GM18517 (cell line): ENCODE measurements at regions not wholly inside any gene's neighbourhood (a gene's known extent, or its start where the extent isn't known, plus 50 kb on each side); places are given as distances from the start of the nearest gene placed in this dataset.
A peak's percentile ranks its signal among the peaks of the same experiment; 100 is the strongest.

Experiments
- ATAC-seq: cut with Tn5 transposase; IDR thresholded peaks from one replicate; pipeline ENCODE4 v1.9.1; 2021; ENCODE audit warnings: mild to moderate bottlenecking, moderate library complexity; ENCODE audit not compliant: unreplicated experiment

GRCh38 chr7:97466071-97466470 lies 265.8 kb upstream of the TAC1 start:
- no peak for ATAC-seq

GRCh38 chr7:97466999-97467740 lies 264.7 kb upstream of the TAC1 start:
- no peak for ATAC-seq

DNA sequence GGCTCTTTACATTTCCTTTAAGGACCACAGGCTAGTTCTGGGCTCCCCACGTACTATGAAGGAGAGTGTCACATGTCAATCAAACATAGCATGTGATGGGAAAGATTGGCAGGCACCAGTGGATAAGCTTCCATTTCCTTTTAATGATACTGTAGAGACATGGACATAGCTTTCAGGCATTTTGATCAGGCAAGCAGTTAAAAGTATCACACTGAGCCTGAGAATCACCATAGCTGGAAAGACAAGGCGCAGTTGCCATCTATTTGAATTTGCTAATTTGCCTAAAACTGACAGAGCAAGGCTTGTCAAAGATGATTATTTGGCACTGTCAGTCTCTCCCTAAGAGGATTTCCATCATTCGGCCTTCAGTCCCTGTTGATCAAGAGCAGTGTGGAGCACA lies 263.4 kb upstream of the TAC1 start:
- no peak for ATAC-seq

- no peak for ATAC-seq
Observed at GRCh38 chr7:97470726-97471125, 261.2 kb upstream of the TAC1 start.

DNA sequence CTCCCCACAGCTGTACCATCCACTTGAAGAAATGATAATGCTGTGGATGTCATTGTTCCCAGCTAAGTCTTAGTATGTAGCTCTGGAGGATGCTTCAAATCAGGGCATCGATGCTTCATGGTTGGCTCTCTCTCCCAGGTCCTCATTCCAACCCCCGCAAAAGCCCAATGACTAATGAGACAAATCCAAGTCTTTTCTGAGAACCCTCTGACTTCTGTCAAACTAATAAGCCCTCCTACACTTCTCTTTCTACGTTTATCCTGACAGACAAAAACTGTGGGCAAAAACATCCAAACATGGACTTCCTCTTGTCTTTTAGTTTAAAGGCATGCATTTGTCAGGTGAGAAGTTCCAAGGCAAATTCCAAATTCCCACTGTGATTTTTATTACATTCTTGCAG lies 260.4 kb upstream of the TAC1 start:
- no peak for ATAC-seq

GRCh38 chr7:97479740-97480290 lies 252.1 kb upstream of the TAC1 start:
- ATAC-seq = no peak

DNA sequence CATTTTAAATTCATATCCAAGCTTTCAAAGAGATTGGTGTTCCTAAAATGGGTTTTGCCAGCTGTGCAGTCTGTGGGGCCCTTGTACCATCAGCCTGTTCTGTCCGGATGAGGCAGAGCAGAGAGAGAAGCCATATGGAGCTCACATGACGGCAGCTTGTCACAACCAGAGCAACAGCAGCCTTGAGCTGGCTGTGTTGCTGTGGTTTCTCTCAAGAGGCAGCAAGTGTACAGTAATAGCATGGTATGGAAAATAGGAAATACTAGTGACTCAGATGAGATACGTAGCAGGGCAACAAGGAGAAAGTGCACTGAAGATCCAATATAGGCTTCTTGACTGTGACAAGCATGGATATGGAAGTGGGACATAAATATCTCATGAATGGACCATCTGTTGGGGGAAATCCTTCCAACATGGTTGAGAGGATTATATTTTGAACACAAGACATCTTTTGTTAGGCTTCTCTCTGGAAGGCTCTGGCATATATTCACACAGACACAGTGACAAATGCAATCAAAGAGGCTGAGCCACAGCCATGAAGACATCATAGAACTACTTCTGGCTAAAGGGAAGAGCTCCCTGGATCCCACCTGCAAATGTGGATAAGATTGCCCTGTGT lies 251.0 kb upstream of the TAC1 start:
- ATAC-seq = no peak

- ATAC-seq = no peak
Observed at GRCh38 chr7:97495487-97495886, 236.4 kb upstream of the TAC1 start.

- ATAC-seq = no peak
Observed at GRCh38 chr7:97499204-97499603, 232.7 kb upstream of the TAC1 start.

DNA sequence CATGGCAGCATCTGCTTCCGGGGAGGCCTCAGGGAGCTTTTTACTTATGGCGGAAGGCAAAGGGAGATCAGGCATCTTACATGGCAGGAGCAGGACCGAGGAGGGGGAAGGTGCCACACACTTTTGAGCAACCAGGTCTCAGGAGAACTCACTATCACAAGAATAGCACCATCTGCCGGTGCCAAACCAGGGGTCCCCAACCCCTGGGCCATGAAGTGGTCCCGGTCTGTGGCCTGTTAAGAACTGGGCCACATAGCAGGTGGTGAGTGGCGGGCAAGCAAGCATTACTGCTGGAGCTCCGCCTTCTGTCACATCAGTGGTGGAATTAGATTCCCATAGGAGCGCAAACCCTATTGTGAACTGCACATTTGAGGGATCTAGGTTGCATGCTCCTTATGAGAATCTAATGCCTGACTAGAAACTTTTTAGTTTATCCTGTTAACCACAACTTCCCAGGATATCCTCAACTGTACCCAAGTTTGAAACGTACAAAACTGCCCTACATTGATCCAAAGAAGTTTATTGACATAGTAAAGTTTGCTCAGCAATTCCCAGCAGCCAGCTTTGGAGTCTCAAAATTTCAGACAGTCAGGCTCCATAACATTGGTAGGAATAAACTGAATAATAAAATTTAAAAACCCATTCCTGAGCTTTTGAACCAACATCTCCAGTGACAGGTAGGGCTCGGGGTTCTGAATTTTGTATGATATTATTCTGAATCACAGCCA lies 228.4 kb upstream of the TAC1 start:
- no peak for ATAC-seq

DNA sequence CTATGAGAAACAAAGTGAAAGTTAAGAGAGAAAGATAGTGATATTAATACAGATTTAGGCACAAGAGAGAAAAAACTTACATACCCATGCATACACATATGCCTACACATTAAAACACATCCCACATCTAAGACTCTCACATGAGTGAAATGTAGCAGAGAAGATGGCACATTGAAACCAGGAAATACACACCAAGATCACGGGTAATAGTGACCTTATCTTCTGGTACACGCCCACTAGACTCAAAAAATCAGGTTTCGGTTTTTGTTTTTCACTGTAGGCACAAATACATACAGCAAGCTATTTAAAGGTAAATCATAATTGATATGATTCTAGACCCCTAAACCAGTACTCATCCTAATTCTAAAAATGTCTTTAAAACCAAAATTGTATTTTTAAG lies 225.2 kb upstream of the TAC1 start:
- ATAC-seq = no peak

DNA sequence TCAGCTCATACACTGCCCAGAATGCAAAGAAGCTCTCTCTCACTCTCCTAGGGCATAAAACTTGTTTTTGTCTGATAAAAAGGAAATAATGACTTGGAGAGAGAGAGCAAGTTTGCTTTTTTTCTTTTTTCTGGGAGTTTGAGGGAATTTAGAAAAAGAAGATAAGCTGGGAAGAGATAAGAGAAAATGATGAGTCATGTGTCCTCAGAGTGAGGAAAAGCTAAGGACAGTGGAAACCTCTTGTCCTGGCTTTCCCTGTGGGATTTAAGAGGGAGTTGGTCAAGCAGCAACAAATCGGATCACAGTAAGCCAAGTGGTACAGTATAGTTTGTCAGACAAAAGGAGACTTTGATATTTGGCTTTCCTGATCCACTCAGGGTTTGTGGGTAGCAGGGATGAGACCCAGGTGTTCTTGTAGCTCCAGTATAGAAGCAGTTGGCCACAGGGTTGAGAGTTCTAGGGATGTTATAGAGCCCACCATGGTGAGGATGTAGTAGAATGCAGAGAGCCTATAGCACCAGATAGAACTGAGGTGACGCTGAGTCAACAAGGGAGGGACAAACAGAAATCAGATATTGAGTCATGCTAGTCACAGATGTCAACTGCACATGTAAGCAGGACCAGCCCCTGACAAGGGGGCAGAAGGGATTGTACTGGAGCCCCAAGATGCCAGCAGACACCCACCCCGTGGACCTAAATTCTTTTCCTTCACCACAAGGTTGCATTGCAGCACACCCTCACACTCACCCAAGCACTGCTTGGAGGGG lies 219.3 kb upstream of the TAC1 start:
- ATAC-seq = no peak

DNA sequence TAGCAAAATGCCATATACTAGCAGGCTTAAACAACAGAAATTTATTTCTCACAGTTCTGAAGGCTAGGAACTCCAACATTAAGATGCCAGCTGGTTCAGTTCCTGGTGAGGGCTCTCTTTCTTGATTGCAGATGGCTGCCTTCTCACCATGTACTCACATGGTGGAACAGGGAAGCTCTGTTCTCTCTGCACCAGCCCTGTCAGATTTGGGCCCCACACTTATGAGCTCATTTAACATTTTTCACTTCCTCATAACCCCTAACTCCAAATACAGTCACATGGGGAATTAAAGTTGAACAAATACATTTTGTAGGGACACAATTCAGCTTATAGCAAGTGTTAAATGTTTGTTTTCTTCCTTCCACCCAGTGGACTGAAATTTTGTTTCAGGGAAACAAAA lies 218.6 kb upstream of the TAC1 start:
- ATAC-seq = peak; percentile 59

DNA sequence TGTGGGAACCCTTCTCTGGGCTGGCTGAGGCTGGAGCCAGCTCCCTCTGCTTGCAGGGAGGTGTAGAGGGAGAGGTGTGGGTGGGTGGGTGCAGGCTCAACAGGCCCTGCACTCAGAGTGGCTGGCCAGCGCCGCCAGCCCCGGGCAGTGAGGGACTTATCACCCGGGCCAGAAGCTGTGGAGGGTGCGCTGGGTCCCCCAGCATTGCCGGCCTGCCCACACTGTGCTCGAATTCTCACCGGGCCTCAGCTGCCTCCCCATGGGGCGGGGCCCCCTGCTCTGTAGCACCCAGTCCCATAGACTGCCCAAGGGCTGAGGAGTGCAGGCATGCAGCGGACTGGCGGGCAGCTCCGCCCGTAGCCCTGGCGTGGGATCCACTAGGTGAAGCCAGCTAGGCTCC lies 190.7 kb upstream of the TAC1 start:
- ATAC-seq = no peak

GRCh38 chr7:97555857-97556421 lies 175.9 kb upstream of the TAC1 start:
- no peak for ATAC-seq

DNA sequence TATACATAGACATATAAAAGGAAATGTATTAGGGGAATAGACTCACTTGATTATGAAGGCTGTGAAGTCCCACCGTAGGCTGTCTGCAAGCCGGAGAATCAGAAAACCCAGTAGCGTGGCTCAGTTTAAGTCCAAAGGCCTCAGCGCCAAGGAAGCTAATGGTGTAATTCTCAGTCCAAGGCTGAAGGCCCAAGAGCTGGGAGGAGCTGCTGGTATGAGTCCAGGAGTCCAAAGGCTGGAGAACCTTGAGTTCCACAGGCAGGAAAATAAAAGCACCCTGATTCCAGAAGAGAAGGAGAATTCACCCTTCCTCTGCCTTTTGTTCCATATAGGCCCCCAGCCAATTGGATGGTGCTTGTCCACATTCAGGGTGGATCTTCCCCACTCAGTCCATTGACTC lies 166.2 kb upstream of the TAC1 start:
- ATAC-seq = no peak

GRCh38 chr7:97573065-97573464 lies 158.8 kb upstream of the TAC1 start:
- ATAC-seq = no peak

DNA sequence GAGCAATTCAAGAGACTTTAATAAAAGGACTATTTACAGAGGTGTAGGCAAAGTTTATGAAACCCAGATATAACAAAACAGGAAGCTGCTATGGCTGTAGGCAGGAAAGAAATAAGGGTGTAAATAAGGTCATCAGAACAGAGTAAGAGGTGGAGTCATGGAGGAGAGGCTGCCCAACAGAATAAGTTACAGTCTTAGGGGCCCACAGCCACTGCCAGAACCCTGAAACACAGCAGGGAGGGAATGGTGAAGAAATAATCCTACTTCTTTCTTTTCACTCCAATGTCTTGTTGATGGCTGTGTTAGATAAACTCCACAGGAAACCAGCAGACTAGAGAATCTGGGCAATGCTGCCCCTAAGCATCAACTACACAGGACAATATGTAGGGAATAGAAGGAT lies 155.8 kb upstream of the TAC1 start:
- ATAC-seq = no peak

DNA sequence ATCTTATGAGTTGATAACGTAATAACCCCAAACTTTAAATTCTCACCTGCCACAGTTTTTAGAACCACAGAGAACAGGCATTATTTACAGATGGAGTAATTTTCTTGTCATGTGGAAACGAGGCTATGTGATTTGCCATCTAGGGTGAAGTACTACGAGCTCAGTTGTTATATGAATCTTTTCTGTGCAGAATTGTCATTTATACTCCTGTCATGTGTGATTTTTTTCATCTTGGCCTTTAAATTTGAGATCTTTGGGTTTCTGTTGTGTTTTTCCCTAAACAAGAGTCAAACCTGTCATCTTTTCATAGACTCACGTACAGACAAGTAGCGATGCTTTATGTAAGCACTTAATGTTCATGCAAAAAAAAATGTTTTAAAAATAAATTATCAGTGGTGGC lies 153.7 kb upstream of the TAC1 start:
- ATAC-seq = no peak

DNA sequence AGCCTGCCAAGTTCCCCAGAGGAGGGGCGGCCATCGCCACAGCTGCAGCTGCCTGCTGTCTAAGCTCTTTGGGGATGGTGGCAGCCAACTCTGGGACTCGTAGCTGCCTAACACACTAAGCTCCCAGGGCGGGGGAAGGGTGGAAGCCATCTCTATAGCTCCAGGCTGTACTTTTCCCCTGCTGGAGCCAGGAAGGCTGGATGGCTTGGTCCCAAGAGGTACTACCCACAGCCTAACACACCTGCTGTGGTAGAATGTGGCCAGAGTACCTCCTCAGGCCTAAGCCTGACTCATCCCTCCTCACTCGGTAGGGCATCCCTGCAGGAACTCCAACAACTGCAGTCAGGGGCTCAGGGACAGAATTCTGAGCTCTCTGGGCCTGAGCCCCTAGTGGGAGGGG lies 151.7 kb upstream of the TAC1 start:
- ATAC-seq = no peak

DNA sequence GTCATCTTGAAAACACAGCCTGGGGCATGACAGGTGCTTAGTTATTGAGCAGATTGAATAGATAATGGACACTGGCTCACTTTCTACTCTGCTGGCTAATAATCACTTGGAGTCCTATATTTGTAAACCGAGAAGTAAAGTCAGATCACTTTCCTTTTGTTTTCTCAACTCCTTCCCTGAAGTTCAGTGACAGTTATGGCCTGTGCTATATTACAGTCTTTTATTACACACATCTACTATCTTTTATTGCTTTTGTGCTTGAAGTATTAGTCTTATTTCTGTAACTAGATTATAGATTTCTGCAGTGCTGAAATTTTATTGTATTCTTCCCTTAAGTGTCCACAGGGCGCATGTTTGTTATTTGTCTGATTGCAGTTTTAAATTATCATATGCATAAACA lies 136.4 kb upstream of the TAC1 start:
- ATAC-seq = no peak
